AG09319 (cell line): ENCODE measurements at regions not wholly inside any gene's neighbourhood (a gene's known extent, or its start where the extent isn't known, plus 50 kb on each side); places are given as distances from the start of the nearest gene placed in this dataset.

Experiments used
- DNase-seq: peaks from one replicate; pipeline ENCODE4 v3.0.0-alpha.2; 2010; ENCODE audit warnings: low read depth; ENCODE audit errors: extremely low read depth
- CTCF ChIP-seq: IDR thresholded peaks from 2 replicates; pipeline ENCODE4 v1.5.1; 2011; ENCODE audit warnings: low read depth, mild to moderate bottlenecking, inconsistent platforms, low read length, moderate library complexity

DNA sequence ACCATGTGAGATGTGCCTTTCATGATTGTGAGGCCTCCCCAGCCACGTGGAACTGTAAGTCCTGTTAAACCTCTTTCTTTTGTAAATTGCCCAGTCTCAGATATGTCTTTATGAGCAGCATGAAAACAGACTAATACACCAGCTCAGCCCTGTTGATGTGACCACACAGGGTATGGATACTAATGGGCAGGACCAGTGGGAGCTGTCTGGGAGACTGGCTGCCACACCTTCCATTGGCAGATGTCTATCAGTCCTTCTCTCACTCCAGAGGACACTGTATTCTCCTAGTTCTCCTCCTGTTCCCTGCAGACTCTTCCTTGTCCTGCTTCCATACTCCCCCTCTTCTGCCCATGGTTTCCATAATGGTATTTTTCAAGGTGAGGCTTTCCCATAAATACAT lies 104.4 kb downstream of the PRLHR start:
- no peak for DNase-seq
- TF ChIP-seq CTCF, result no peak

GRCh38 chr10:118488710-118489497 lies 106.5 kb downstream of the PRLHR start:
- no peak for DNase-seq
- no peak for TF ChIP-seq CTCF

DNA sequence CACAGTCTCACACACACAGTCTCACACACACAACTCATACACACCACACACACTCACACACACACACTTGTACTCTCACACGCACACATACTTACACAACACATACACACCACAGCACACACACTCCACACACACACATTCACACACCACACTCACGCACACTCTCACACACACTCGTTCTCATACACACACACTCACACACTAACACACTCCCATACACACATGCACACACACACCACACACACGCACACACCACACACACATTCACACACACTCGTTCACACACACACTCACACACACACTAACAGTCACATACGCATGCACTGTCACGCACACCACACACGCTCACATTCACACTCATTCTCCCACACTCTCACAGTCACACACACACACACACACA lies 109.8 kb downstream of the PRLHR start:
- no peak for TF ChIP-seq CTCF
- no peak for DNase-seq

GRCh38 chr10:118484152-118484871 lies 111.1 kb downstream of the PRLHR start:
- no peak for DNase-seq
- no peak for TF ChIP-seq CTCF

GRCh38 chr10:118483496-118483895 lies 112.0 kb downstream of the PRLHR start:
- TF ChIP-seq CTCF, result no peak
- no peak for DNase-seq

GRCh38 chr10:118482393-118483331 lies 112.8 kb downstream of the PRLHR start:
- DNase-seq, result no peak
- TF ChIP-seq CTCF, result no peak
